ENCODE measurements at regions not wholly inside any gene's neighbourhood (a gene's known extent, or its start where the extent isn't known, plus 50 kb on each side); places are given as distances from the start of the nearest gene placed in this dataset.

DNA sequence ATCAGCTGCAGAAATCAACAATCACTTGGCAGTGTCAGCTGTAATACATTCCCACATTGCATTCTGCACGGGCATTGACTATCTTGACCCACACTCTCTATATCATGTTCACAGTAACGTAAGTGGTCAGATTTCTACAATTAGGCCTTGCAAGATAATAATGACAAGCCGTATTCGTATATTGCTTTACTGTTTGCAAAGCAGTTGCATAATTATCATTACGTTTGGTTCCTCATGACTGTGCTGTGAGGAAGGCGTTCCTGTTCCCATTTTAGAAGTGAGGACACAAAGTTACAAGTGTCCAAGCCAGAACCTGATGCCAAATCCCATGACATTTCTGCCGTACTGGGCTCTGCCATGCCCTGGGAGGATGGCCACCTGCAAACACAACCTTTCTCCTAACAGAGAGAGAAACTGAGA, 53.5 kb upstream of the TARBP1 start:
- TF ChIP-seq, protein P1, sequence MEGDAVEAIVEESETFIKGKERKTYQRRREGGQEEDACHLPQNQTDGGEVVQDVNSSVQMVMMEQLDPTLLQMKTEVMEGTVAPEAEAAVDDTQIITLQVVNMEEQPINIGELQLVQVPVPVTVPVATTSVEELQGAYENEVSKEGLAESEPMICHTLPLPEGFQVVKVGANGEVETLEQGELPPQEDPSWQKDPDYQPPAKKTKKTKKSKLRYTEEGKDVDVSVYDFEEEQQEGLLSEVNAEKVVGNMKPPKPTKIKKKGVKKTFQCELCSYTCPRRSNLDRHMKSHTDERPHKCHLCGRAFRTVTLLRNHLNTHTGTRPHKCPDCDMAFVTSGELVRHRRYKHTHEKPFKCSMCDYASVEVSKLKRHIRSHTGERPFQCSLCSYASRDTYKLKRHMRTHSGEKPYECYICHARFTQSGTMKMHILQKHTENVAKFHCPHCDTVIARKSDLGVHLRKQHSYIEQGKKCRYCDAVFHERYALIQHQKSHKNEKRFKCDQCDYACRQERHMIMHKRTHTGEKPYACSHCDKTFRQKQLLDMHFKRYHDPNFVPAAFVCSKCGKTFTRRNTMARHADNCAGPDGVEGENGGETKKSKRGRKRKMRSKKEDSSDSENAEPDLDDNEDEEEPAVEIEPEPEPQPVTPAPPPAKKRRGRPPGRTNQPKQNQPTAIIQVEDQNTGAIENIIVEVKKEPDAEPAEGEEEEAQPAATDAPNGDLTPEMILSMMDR (IDR thresholded peaks at IDR 0.05), result no peak
- no peak for TF ChIP-seq POLR2A (IDR thresholded peaks at IDR 0.05)
